GM12801 (cell line): ENCODE measurements at regions not wholly inside any gene's neighbourhood (a gene's known extent, or its start where the extent isn't known, plus 50 kb on each side); places are given as distances from the start of the nearest gene placed in this dataset.

Source experiments
- TF ChIP-seq, protein P1 (sequence below): IDR thresholded peaks from one replicate; pipeline ENCODE4 v1.5.1; 2011; ENCODE audit warnings: control low read depth; ENCODE audit not compliant: insufficient read length; ENCODE audit errors: extremely low read depth

GRCh38 chr2:234635284-234635683, 138.4 kb upstream of the ARL4C start:
- TF ChIP-seq, protein P1, sequence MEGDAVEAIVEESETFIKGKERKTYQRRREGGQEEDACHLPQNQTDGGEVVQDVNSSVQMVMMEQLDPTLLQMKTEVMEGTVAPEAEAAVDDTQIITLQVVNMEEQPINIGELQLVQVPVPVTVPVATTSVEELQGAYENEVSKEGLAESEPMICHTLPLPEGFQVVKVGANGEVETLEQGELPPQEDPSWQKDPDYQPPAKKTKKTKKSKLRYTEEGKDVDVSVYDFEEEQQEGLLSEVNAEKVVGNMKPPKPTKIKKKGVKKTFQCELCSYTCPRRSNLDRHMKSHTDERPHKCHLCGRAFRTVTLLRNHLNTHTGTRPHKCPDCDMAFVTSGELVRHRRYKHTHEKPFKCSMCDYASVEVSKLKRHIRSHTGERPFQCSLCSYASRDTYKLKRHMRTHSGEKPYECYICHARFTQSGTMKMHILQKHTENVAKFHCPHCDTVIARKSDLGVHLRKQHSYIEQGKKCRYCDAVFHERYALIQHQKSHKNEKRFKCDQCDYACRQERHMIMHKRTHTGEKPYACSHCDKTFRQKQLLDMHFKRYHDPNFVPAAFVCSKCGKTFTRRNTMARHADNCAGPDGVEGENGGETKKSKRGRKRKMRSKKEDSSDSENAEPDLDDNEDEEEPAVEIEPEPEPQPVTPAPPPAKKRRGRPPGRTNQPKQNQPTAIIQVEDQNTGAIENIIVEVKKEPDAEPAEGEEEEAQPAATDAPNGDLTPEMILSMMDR, result no peak

- TF ChIP-seq, protein P1, result no peak
Measured at GRCh38 chr2:234633581-234634230, 136.8 kb upstream of the ARL4C start.

DNA sequence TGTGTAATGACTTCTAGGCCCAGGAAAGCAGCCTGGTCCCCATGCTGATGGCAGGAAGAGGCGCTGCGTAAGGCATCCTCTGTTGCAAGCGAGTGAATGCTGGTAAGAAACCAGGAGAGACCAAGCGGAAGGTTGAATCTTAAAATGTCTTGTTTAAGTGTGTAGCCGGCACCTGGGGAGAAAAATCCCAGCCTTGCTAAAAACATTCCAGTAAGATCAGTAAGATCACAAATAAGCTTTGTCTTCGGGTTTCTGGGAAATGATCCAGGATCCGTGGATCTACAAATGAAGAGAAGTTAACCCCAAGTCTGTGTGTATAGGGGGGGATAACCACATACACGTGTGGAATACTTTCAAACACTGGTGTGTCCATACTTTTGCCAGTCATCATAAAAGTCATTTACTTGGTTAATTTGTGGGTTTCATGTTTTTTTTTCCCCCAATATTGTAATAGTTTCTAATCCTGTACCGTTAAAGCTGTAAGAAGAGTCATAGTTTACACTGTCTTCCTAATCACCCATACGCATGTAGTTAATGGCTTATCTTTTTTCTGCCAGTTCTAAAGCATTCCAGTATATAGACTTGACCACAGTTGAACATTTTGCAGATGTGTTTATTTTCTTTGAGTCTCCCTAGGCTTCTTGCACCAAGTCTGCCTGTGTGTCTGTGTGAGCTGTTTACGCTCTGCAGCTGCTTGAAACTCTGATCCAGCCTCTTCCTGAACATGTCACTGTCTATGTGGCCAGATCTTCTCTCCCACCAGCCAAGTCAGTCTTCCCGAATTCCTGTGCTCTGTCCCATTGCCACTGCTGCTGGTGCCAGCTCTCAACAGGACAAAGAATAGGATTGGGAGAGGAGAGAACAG, 135.9 kb upstream of the ARL4C start:
- TF ChIP-seq, protein P1, result no peak

DNA sequence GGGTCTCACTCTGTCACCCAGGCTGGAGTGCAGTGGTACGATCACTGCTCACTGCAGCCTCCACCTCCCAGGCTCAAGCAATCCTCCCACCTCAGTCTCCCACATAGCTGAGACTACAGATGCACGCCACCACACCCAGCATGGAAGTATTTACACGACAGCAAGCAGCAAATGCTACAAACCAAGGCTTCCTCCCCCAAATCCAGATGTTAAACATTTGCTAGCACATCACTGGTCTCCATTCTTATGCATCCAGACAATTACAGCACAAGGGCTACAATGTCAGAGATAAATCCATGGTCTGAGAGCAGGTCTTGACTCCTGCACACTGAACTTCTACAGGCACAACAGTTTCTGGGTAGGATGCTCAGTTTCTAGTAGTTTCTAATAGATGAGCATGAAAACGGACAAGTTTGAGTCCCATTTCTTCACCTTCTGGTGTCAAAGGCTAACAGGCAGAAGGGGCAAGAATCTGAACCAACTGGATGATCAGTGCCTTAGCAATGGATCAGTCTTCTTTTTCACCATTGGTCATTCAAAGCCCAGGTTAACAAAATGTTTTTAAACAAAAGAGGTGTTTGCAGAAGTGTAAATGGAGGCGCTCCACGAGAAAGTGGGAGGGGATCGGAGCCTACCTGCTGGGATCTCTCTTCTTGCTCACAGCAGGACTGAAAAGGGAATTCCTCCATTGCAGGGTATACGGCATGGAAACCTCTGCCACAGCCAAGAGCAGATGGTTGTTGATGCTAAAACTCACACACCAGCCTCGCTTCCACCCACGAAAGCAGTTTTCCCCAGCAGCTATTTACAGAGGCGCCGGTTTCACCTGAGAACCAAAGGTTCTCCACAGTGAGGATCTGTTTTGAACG, 135.0 kb upstream of the ARL4C start:
- TF ChIP-seq, protein P1, result no peak

GRCh38 chr2:234630801-234631261, 133.9 kb upstream of the ARL4C start:
- TF ChIP-seq, protein P1, result no peak

DNA sequence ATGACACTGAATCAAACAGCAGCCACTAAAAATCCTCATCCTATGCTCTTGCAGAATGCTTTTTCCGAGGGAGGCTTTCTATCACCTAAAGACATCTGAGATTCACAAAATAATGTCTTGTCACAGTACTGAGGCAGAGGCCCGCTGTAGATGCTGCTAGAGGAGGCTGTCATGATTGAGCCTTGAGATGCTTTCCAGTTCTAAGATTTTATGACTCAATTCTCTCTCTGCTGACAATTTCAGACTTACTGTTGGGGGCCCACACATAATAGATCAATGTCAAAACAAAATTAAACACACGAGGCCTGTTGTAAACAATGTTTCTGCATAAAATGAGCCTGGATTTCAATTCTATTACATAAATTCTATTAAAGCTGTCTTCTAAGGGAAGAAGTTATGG, 132.7 kb upstream of the ARL4C start:
- TF ChIP-seq, protein P1, result no peak

DNA sequence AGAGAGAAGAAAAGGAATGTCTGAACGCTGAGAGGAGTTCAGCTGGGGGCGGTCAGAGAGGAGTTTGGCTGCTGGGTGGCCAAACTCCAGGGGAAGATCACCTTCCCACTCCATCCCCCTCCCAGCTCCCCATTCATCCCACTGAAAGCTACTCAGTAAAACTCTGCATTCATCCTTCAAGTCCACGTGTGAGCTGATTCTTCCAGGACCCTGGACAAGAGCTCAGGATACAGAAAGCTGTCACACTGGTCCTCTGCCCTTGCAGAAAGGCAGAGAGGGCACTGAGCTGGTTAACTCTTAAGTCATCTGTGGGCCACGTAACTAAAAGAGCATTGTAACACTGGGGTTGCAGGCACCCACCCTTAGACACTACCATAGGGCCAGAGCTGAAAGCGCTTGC, 132.1 kb upstream of the ARL4C start:
- TF ChIP-seq, protein P1, result no peak
